GM18519 (cell line): ENCODE measurements at regions not wholly inside any gene's neighbourhood (a gene's known extent, or its start where the extent isn't known, plus 50 kb on each side); places are given as distances from the start of the nearest gene placed in this dataset.

ENCODE experiments used
- ATAC-seq: cut with Tn5 transposase; IDR thresholded peaks from one replicate; pipeline ENCODE4 v1.9.1; 2021; ENCODE audit warnings: mild to moderate bottlenecking, moderate library complexity; ENCODE audit not compliant: unreplicated experiment, low FRiP score

DNA sequence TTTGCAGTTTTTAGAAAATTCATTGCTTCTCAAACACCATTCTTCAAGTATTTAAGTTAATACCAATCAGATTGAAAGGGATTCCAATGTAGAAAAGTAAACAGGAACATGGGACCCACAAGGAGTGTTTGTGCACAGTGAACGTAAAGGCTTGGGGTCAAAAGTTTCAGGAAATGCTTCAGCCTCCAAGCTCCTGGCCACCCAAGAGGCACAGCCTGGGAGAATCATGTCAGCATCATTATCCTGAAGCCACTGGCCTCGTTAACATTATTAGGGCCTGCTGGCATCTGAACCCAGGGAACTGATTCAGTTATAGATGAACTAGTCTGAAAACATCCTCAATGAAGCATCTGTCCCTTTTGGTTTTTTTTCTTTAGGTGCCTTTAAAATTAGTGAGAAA lies 122.9 kb downstream of the NXNL2 start:
- no peak for ATAC-seq

- ATAC-seq: no peak
These were observed 123.4 kb downstream of the NXNL2 start for GRCh38 chr9:88658311-88658822.

GRCh38 chr9:88659126-88659525 lies 124.1 kb downstream of the NXNL2 start:
- ATAC-seq: no peak

GRCh38 chr9:88660611-88661010 lies 125.6 kb downstream of the NXNL2 start:
- no peak for ATAC-seq

GRCh38 chr9:88661759-88662158 lies 126.8 kb downstream of the NXNL2 start:
- no peak for ATAC-seq

DNA sequence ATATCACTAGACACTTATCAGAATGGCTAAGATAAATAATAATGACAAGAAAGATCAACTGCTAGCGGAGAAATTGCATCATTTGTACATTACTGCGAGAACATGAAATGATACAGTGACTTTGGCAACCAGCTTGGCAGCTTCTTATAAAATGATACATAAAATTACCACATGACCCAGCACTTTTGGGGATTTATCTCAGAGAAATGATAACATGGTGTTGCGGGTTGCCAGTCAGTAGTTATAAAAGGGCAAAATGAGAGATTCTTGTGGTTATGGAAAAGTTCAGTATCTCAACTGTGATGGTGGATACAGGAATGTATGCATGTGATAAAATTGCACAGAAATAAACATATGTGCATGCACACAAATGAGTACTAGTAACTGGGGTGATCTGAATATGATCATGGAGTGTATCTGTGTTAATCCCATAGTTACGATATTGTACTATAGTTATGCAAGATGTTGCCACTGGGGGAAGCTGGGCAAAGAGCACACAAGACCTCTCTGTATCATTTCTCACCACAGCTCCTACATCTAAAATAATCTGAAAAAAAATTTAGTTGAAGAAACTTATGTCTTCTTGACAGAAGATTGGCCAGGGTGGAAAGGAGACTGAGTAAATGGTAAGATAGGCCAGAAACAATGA lies 128.9 kb downstream of the NXNL2 start:
- ATAC-seq: no peak

GRCh38 chr9:88664773-88665172 lies 129.8 kb downstream of the NXNL2 start:
- ATAC-seq: no peak

- ATAC-seq: no peak
These were observed 138.1 kb downstream of the NXNL2 start for GRCh38 chr9:88672874-88673689.

GRCh38 chr9:88673886-88674285 lies 138.9 kb downstream of the NXNL2 start:
- no peak for ATAC-seq

DNA sequence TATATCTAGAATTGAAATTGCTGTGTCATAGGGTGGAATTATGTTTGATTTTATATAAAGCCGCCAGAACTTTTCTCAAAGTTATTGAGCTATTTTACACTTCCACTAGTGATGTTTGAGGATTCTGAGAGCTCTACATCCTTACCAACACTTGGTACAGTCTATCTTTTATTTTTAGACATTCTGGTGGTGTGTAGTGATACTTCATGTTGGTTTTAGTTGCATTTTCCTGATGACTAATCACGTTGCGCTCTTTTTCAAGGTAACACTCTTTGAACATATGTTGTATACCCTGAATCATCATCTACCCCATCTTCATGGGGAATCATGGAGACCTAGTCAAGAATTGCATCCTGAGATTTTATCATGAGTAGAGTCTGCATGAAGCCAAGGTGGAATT lies 141.7 kb downstream of the NXNL2 start:
- no peak for ATAC-seq

DNA sequence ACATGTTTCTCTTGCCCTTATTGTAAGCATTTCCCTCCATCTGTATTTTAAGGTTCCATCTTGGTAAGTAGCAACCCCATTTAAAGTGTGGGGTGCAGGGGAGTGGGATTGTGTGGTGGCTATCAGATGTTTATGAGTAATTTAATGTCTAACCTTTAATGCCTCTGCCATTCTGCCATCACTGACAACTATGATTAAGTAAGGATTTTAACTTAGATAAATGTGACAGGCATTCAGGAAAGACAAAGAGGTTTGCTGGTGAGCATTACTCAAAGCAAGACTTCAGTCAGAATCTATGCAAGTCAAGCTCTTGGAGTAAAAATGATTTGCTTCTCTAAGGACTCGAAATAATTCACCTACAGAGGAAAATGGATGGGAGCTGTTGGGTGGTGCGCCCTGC lies 143.0 kb downstream of the NXNL2 start:
- ATAC-seq: no peak

DNA sequence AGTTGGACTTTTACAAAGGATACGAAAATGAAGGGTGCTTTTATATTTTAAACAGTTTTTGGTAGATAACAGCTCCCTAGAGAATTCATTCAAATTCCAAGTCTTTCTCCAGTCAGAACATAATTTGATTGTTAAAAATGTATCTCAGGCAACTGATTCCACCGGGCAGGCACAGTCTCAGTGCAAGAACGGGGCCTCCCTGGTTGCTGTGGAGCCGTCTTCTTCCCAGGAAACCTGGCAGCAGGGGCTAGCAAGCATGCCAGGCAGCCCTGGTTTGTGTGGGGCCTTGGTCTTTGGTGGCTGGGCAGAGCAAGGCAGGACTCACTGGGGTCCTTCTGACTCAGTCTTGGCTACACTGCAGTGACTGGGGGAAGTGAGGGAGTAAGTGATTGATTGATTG lies 143.5 kb downstream of the NXNL2 start:
- no peak for ATAC-seq

GRCh38 chr9:88680041-88680440 lies 145.1 kb downstream of the NXNL2 start:
- no peak for ATAC-seq

DNA sequence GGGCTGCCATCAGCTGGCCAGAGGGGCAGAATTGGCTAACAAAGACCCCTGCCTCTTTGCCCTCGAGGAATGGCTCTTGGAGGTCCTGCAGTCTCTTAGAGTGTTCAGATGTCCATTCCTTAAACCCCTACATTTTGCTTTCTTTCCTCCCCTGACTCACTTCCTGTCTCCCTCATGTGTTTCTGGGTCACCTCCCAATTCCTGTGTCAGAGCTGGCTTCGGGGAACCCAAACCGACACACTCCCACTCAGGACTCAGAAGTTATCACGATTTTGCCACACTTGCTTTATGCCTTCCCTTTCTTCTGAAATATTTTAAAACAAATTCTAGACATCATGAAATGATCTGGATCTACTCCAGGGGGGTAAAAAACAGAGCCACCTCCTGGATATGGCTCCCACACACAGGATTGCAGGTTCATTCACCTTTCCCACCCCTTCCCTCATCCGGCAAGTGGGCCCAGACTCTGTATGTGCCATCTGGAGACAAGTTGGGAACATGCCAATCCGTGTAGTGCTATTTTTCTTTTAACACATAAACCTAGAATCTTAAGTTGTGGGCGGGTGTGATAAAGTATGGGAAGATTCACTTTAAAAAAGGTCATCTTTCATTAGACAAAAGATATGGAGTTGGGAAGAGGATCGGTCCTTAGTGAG lies 145.7 kb downstream of the NXNL2 start:
- ATAC-seq: no peak

- no peak for ATAC-seq
These were observed 146.5 kb downstream of the NXNL2 start for GRCh38 chr9:88681434-88681833.

DNA sequence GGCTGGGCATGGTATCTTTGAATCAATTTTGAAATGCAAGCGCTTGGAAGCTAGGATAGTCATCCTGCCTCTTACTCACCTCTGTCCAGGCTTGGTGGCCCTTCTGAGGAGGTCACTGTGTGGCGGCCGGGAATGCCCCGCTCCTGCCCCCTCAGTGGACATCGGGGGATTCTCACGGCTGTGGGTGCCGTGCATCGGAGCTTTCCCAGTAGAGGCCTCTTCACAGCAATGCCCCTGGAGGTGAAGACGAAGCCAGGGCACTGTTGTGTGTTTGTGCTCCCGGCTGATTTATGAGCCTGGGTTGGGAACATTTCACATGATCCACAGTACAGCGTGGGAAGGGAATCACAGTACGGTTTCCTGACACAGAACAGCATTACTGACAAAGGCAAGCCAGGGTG lies 147.5 kb downstream of the NXNL2 start:
- no peak for ATAC-seq

DNA sequence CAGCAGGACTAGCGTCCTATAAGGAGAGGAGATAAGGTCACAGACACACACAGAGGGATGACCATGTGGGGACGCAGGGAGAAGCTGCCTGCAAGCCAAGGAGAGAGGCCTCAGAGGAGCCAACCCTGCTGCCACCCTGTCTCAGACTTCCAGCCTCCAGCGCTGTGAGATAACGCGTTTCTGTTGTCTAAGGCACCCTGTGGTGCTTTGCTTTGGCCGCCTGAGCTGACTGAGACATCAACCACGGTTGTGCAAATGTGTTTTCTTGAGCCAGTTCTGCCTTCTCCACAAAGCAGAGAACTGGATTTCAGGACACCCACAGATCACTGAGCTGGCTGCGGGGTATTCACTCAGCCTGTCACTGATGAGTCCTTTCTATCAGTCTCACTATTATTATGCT lies 149.1 kb downstream of the NXNL2 start:
- ATAC-seq: no peak

- no peak for ATAC-seq
These were observed 149.9 kb downstream of the NXNL2 start for GRCh38 chr9:88684845-88685244.

DNA sequence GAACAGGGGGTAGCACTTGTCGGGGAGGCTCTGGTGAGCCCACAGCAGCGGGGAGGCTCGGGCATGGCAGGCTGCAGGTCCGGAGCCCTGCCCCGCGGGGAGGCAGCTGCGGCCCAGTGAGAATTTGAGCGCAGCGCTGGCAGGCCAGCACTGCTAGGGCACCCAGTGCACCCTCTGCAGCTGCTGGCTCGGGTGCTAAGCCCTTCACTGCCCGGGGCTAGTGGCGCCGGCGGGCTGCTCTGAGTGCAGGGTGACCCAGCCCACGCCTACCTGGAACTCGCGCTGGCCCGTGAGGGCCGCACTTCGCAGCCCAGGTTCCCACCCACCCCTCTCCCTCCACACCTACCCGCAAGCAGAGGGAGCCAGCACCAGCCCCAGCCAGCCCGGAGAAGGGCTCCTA lies 151.0 kb downstream of the NXNL2 start:
- ATAC-seq: no peak

- no peak for ATAC-seq
These were observed 154.7 kb downstream of the NXNL2 start for GRCh38 chr9:88689509-88690298.

DNA sequence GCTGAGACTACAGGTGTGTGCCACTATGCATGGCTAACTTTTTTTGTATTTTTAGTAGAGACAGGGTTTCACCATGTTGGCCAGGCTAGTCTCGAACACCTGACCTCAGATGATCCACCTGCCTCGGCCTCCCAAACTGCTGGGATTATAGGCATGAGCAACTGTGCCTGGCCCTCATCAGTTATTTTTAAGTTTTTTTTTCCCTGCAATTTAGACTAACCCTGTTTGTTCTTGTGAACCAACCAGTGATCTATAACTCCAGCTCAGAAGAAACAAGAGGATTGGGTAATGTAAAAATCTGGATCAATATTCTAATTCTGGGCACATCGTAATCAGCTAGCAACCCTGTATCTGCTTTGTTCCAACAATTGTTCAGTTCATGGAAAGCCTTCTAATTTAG lies 155.7 kb downstream of the NXNL2 start:
- no peak for ATAC-seq
